Stimulated activated CD4-positive, alpha-beta T cell treated with anti-CD3 and anti-CD28 coated beads, Interleukin-15, amount 100 ng/mL, for 24 hours (primary cell): ENCODE measurements at regions not wholly inside any gene's neighbourhood (a gene's known extent, or its start where the extent isn't known, plus 50 kb on each side); places are given as distances from the start of the nearest gene placed in this dataset.

Experiments
- DNase-seq: peaks from one replicate; pipeline ENCODE4 v3.0.0-alpha.2; 2020

GRCh38 chrX:69299951-69300714 lies 134.9 kb upstream of the PJA1 start:
- DNase-seq = no peak

GRCh38 chrX:69299285-69299684 lies 134.0 kb upstream of the PJA1 start:
- no peak for DNase-seq

GRCh38 chrX:69298466-69299140 lies 133.3 kb upstream of the PJA1 start:
- DNase-seq = no peak

- no peak for DNase-seq
Measured at GRCh38 chrX:69297506-69297905, 132.3 kb upstream of the PJA1 start.

GRCh38 chrX:69293776-69294601 lies 128.7 kb upstream of the PJA1 start:
- DNase-seq = no peak

GRCh38 chrX:69291116-69291515 lies 125.9 kb upstream of the PJA1 start:
- no peak for DNase-seq

GRCh38 chrX:69290292-69290691 lies 125.0 kb upstream of the PJA1 start:
- no peak for DNase-seq

GRCh38 chrX:69289793-69290123 lies 124.5 kb upstream of the PJA1 start:
- DNase-seq = no peak

GRCh38 chrX:69289046-69289792 lies 124.0 kb upstream of the PJA1 start:
- no peak for DNase-seq

GRCh38 chrX:69287095-69287494 lies 121.8 kb upstream of the PJA1 start:
- DNase-seq = no peak

GRCh38 chrX:69286565-69286906 lies 121.3 kb upstream of the PJA1 start:
- DNase-seq = no peak

- peak; percentile 67 for DNase-seq
Measured at GRCh38 chrX:69285881-69286564, 120.8 kb upstream of the PJA1 start.

GRCh38 chrX:69285401-69285877 lies 120.2 kb upstream of the PJA1 start:
- DNase-seq = no peak

GRCh38 chrX:69284491-69284890 lies 119.2 kb upstream of the PJA1 start:
- no peak for DNase-seq

GRCh38 chrX:69282893-69283690 lies 117.8 kb upstream of the PJA1 start:
- DNase-seq = no peak

GRCh38 chrX:69280933-69281332 lies 115.7 kb upstream of the PJA1 start:
- DNase-seq = no peak

- no peak for DNase-seq
Measured at GRCh38 chrX:69279234-69279633, 114.0 kb upstream of the PJA1 start.

GRCh38 chrX:69278031-69278687 lies 112.9 kb upstream of the PJA1 start:
- DNase-seq = no peak

GRCh38 chrX:69277369-69277990 lies 112.2 kb upstream of the PJA1 start:
- DNase-seq = no peak

- no peak for DNase-seq
Measured at GRCh38 chrX:69268611-69269010, 103.4 kb upstream of the PJA1 start.

GRCh38 chrX:69264158-69264581 lies 98.9 kb upstream of the PJA1 start:
- DNase-seq = no peak
